ENCODE measurements at regions not wholly inside any gene's neighbourhood (a gene's known extent, or its start where the extent isn't known, plus 50 kb on each side); places are given as distances from the start of the nearest gene placed in this dataset.

DNA sequence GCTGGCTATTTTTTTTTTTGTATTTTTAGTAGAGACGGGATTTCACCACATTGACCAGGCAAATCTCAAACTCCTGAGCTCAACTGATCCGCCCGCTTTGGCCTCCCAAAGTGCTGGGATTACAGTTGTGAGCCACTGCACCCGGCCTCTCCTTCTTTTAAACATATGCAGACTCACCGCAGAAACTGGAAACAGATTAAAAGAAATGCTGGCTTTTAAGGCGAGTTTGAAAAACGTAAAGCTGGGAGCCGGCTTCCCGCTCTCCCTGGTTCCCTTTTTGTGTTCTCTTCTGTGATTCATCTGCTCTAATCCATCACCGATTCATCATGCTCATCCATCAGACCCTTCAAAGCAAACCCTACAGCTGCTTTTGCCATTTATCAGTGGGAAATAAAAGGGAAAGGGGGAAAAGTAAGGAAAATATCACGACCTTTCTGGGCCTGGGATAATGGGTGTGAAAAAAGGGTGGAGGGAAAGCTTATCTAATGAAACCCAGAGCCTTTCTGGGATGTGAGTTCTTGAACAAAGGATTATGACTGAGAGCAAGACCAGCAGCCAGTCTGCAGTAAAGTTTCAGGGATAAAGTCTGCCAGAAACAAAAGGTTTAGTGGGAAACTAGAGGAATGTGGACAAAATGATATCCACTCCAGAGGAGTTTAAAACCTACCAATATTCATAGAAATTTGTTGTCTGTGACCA is 92.3 kb upstream of the LRIG1 start:
- Histone ChIP-seq H4K20me1 (replicated peaks; ENCODE audit: control insufficient read depth, extremely low read depth, insufficient read depth, low read length) (no peaks in the 10 kb centered on the region), H3K4me3 (replicated peaks in 1 of 3; ENCODE audit: insufficient read depth in 1 of 3, low read depth in 1 of 3, low read length in 3 of 3) (no peak overlapping the region), H3K9ac (replicated peaks; ENCODE audit: extremely low read depth, insufficient read depth, low read length) (no peak overlapping the region), H3K79me2 (ENCODE audit: control insufficient read depth, insufficient read depth, low read length) (no peaks in the 10 kb centered on the region), H3K36me3 (ENCODE audit: control insufficient read depth in 2 of 2, extremely low read depth in 1 of 2, insufficient read depth in 2 of 2, low read length in 2 of 2) (no peaks in the 10 kb centered on the region), H3K4me1 (ENCODE audit: control insufficient read depth, extremely low read depth, insufficient read depth, low read length) (no peaks in the 10 kb centered on the region), H3K4me2 (ENCODE audit: insufficient read depth, low read length) (no peak overlapping the region), H3K9me1 (replicated peaks; ENCODE audit: control insufficient read depth, extremely low read depth, insufficient read depth, low read length) (no peaks in the 10 kb centered on the region), H3K9me3 (replicated peaks; ENCODE audit: control insufficient read depth, insufficient read depth, low read length) (no peaks in the 10 kb centered on the region), H2AFZ (ENCODE audit: low read depth, low read length) (no peak overlapping the region), H3K27me3 (ENCODE audit: control insufficient read depth in 2 of 2, insufficient read depth in 2 of 2, low read length in 2 of 2) (peaks cover 17 to 20% of the 10 kb centered on the region in 2 experiments), H3K27ac (ENCODE audit: insufficient read depth, low read depth, low read length) (no peak overlapping the region)
- no TSS peak for BruUV-seq (replicated peaks)
- dilution Hi-C loops (cut with MboI; ENCODE audit: extremely low pct_ligation_motif_present, low sequenced_read_pairs) (no loop called here), intact Hi-C loops (cut with micrococcal nuclease) (no loop called here)
- ChIA-PET POLR2A (no interaction called here), CTCF (interaction anchor here (1.9 kb wide), 1 partner anchor 185 kb away, joined by 5 read pairs; no protein-coding TSS in a partner anchor)
- DNase-seq (ENCODE audit: low read depth, low spot score) (no peak), FAIRE-seq (no peak)
- TF ChIP-seq, protein P1, sequence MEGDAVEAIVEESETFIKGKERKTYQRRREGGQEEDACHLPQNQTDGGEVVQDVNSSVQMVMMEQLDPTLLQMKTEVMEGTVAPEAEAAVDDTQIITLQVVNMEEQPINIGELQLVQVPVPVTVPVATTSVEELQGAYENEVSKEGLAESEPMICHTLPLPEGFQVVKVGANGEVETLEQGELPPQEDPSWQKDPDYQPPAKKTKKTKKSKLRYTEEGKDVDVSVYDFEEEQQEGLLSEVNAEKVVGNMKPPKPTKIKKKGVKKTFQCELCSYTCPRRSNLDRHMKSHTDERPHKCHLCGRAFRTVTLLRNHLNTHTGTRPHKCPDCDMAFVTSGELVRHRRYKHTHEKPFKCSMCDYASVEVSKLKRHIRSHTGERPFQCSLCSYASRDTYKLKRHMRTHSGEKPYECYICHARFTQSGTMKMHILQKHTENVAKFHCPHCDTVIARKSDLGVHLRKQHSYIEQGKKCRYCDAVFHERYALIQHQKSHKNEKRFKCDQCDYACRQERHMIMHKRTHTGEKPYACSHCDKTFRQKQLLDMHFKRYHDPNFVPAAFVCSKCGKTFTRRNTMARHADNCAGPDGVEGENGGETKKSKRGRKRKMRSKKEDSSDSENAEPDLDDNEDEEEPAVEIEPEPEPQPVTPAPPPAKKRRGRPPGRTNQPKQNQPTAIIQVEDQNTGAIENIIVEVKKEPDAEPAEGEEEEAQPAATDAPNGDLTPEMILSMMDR (IDR thresholded peaks at IDR 0.05; ENCODE audit: extremely low read depth in 1 of 2, insufficient read depth in 1 of 2, low read depth in 1 of 2, low read length in 2 of 2) = no peak

DNA sequence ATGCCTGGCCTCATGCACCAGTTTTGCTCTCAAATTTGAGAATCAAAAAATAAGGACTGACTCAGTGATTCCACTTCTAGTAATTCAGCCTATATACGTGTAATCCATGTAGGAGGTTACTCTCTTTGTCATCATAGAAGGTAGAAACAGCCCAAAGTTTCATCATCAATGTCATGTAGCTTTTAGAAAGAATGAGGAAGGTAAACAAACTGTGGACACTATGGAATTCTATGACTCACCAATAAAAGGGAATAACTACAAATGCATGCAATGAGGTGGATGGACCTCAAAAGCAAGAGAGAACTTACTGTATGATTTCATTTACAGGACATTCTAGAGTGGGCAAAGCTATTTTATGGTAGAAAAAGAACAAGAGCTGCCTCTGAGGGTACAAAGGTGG is 93.2 kb upstream of the LRIG1 start:
- no TSS peak for BruUV-seq (replicated peaks)
- dilution Hi-C loops (cut with MboI; ENCODE audit: extremely low pct_ligation_motif_present, low sequenced_read_pairs) = no loop called here
- TF ChIP-seq FOS (IDR thresholded peaks at IDR 0.05; ENCODE audit: borderline replicate concordance, insufficient read depth, low read length) (no peak), MYC (IDR thresholded peaks at IDR 0.05; ENCODE audit: low read depth, low read length) (no peak), EZH2 (IDR thresholded peaks at IDR 0.05; ENCODE audit: borderline replicate concordance, low read depth, low read length, severe bottlenecking) (no peak), JUN (IDR thresholded peaks at IDR 0.05; ENCODE audit: borderline replicate concordance, insufficient read depth, insufficient read length, low read depth) (peak; percentile 10), POLR2AphosphoS5 (IDR thresholded peaks at IDR 0.05; ENCODE audit: insufficient read depth, low read depth, low read length) (no peak), GATA2 (IDR thresholded peaks at IDR 0.05; ENCODE audit: insufficient read depth, insufficient read length, low read depth, low read length) (no peak)
- TF ChIP-seq, protein P1 (IDR thresholded peaks at IDR 0.05; ENCODE audit: extremely low read depth in 1 of 2, insufficient read depth in 1 of 2, low read depth in 1 of 2, low read length in 2 of 2) = no peak
- TF ChIP-seq, protein P2, sequence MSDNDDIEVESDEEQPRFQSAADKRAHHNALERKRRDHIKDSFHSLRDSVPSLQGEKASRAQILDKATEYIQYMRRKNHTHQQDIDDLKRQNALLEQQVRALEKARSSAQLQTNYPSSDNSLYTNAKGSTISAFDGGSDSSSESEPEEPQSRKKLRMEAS (IDR thresholded peaks at IDR 0.05; ENCODE audit: insufficient read depth, insufficient read length) = no peak
- H3K36me3 ChIP-seq (ENCODE audit: control insufficient read depth in 2 of 2, extremely low read depth in 1 of 2, insufficient read depth in 2 of 2, low read length in 2 of 2) = no peaks in the 10 kb centered on the region
- H3K4me2 ChIP-seq (ENCODE audit: insufficient read depth, low read length) = no peak overlapping the region
- H3K9me1 ChIP-seq (replicated peaks; ENCODE audit: control insufficient read depth, extremely low read depth, insufficient read depth, low read length) = no peaks in the 10 kb centered on the region
- no peaks in the 10 kb centered on the region for H3K9me3 ChIP-seq (replicated peaks; ENCODE audit: control insufficient read depth, insufficient read depth, low read length)
- FAIRE-seq (no peak), DNase-seq (ENCODE audit: low read depth, low spot score) (no peak)
- no peaks in the 10 kb centered on the region for H3K4me1 ChIP-seq (ENCODE audit: control insufficient read depth, extremely low read depth, insufficient read depth, low read length)
- no peak overlapping the region for H2AFZ ChIP-seq (ENCODE audit: low read depth, low read length)
- no peaks in the 10 kb centered on the region for H4K20me1 ChIP-seq (replicated peaks; ENCODE audit: control insufficient read depth, extremely low read depth, insufficient read depth, low read length)
- CTCF ChIA-PET = no interaction called here
- H3K27me3 ChIP-seq (ENCODE audit: control insufficient read depth in 2 of 2, insufficient read depth in 2 of 2, low read length in 2 of 2) = peaks cover 17 to 20% of the 10 kb centered on the region in 2 experiments
- no peak overlapping the region for H3K9ac ChIP-seq (replicated peaks; ENCODE audit: extremely low read depth, insufficient read depth, low read length)
- no peak overlapping the region for H3K27ac ChIP-seq (ENCODE audit: insufficient read depth, low read depth, low read length)
- H3K4me3 ChIP-seq (replicated peaks in 1 of 3; ENCODE audit: insufficient read depth in 1 of 3, low read depth in 1 of 3, low read length in 3 of 3) = no peak overlapping the region
- POLR2A ChIA-PET = no interaction called here
- intact Hi-C loops (cut with micrococcal nuclease) = no loop called here
- H3K79me2 ChIP-seq (ENCODE audit: control insufficient read depth, insufficient read depth, low read length) = no peaks in the 10 kb centered on the region

Data from endothelial cell of umbilical vein (primary cell).